CMK (cell line): ENCODE measurements at regions not wholly inside any gene's neighbourhood (a gene's known extent, or its start where the extent isn't known, plus 50 kb on each side); places are given as distances from the start of the nearest gene placed in this dataset.
A peak's percentile ranks its signal among the peaks of the same experiment; 100 is the strongest.

Experiments
- DNase-seq: peaks from one replicate; pipeline ENCODE4 v3.0.0-alpha.2; 2010; ENCODE audit warnings: low read depth

DNA sequence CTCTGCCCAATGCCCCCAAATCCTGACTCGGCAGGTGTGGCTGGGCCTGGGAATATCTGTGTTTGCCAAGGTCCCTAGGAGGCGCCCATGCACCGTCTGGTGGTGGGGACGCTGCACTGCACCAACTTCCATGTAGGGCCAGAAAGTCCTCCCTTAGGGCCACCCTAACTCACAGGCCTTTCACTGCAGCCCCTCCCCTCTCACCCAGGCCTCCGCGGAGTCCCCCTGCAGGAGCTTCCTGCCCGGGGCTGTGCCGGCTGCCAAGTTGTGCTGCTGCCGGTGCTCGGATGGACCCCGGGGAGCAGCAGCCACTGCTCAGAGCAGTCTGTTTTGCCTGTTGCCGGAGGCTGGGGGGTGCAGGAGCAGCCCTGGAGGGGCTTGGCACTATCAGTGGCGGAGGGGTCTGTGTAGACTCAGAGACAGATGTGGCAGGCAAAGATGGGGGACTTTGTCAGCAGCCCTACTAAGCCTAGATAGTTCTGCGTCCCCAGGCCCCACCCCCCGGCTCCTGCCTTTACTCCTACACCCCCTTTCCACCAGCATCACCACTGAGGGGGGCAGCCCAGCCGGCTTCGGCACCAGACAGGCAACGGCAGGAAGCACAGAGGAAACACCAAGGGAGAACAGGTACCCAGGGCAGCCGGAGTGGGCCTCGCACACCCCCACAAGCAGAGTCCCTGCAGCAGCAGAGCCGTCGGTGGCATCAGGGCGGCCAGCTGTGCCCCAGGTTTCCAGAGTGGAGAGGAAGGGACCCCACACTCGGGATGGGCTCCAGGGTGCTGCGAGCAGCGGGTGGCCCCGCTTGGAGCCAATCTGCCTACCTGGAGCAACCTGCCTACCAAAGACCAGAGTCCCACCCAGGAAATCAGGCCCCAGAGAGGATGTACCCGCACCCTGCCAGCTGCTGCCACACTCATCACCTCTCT lies 124.3 kb downstream of the TRIM29 start:
- DNase-seq = peak; percentile 12

- DNase-seq = no peak
Measured at GRCh38 chr11:120012245-120012644, 125.7 kb downstream of the TRIM29 start.

DNA sequence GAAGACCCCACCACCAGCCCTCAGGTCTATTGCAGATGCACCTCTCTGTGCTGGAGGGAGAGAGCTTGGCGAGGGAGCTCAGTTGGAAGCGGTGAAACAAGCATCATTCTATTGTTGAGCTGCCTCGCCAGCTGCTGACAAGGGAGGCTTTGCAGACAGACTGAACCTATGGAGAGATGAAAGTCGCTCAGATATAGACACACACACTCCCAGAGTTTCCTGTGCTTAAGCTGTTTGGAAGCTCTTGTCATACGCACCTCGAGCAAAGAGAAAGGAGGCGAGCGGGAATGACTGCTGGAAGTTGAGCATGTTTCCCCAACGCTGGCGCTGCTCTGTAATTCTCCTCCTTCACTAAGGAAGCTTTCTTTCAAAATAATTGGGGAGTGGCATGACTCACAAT lies 126.1 kb downstream of the TRIM29 start:
- DNase-seq = no peak

GRCh38 chr11:120010775-120011174 lies 127.1 kb downstream of the TRIM29 start:
- DNase-seq = no peak

DNA sequence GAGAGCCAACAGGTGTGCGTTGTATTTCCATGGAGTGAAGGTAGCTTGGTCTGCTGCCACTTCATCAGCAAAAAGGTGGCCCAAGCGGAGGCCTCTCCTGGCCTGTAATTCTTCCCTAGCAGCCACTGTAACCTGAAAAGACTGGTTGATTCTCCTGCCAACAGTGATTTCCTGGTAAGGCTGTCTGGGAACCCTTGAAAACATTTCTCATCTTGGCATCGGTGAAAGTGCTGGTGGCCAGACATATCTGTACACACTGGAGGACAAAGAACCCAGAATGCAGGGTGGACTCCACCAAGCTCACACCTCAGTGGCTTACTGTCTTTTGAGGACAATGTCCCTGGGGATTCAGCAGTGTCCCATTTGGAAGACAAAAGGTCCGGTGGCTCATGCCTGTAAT lies 128.0 kb downstream of the TRIM29 start:
- no peak for DNase-seq

DNA sequence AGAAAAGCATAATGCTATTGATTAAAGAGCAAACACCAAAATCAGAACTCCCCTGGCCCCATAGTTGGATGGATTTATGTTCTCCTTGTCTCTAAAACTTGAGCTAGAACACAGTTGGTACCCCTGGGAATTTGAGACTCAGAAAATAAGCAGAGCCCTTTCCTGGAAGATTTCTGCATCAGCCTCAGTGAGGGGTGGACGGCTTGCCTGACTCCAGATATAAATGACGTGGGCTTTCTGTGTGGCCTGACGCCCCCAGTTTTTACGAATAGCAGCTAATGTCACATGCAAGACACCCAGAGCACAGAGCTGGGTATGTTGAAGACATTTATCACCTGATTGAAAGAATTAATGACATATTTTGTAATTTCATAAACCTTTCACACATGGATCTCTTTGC lies 130.8 kb downstream of the TRIM29 start:
- no peak for DNase-seq

GRCh38 chr11:120004723-120005122 lies 133.2 kb downstream of the TRIM29 start:
- no peak for DNase-seq

DNA sequence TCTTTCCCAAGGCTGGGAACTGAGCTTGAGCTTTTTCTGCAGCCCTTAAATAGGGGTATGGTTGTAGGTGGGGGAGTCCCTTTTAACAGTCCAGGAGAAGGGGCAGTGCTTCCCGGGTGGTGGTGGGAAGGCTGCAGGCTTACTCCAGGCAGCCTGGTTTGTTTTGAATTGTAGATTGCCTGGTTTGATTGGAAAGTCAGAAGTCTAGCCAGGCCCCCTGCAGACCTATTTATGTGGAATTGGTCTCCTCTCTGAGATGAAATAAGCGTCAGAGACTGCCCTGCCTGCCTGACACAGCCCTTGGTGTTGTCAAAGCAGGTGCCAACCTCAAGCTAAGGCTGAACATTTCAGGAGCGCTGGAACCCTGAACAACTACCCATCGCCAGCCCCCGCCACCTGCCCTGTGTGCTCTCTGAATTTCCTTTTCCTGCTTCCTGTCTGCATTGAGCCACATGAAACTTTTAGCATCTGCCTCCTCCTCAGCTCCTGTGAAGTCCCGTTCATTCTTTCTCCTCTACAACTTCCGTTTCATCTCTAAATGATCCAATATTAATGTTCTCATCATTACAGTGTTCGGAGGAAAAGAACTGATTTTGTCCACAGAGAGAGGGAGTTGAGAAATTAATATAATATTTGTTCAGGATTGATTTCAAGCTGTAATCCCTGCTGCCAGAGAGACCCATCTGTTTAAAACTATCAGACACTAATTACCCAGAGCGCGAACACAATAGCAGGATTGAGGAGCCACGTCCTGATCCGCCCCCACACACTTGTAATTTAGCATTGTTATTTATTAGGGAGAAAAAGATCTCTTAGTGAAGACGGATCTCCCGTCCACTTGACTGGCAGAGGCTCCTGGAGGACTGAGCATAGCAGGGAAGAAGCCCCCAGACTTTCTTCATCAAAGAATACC lies 136.5 kb downstream of the TRIM29 start:
- DNase-seq = no peak

DNA sequence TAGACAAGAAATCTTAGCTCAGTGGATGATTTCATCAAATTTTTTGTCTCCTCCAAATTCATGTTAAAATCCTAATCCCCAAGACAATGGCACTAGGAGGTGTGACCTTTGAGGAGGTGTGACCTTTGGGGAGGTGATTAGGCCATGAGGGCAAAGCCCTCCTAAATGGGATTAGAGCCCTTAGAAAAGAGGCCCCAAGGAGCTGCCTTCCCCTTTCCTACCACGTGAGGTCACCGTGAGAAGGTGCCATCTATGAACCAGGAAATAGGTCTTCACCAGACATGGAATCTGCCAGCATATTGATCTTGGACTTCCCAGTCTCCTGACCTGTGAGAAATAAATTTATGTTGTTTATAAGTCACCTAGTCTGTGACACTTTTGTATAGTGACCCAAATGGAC lies 138.7 kb downstream of the TRIM29 start:
- no peak for DNase-seq

DNA sequence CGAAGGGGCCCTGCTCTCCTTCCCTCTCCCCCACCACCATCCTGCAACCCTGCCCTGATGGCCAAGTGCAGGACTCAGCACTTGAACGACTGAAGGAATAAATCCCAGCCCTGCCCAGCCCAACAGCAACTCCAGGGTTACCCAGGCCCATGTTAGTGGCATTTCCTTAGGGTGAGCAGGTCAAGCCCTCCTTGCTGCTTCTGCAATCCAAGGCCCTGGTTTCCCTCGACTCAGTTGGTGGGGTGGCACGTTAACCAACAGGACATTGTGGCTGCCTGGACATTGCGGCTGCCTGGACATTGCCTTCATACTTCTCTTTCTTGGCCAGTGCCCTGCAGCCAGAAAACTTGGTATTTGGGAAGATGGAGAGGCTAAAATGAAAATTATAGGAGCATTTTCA lies 141.4 kb downstream of the TRIM29 start:
- DNase-seq = no peak

DNA sequence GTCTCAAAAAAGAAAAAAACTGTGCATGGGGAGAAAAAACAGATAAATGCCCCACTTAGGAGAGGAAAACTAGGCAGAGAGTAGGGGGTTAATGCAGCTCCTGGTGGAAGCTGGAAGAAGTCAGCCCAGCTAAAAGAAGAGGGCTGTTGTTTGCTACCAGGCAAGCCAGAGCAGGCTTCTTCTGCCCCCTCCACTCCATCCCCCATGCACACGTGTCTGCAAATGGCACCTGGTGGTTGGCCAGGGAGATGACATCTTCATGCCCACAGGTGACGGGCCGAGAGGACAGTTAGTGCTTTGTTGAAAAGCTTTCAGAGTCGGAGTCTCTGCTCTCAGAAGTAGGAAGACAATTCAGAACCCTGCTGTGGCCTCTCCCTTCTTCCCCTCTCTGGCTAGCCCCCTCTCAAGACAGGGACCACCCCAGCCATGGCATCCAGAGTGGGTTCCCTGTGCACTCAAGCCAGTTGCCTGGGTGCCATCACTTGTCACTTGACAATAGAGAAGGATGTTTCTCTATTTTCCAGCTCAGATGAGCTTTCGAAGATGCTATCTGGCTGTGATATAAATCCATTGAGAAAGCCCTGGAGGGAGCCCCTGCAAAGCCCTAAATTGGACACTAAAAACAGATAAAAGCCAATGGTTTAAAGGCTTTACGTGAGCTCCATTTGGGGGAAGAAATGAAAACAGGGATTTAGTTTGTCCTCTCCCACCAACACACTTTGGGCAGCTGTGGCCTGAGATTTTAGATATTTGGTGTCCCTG lies 142.0 kb downstream of the TRIM29 start:
- DNase-seq = no peak

DNA sequence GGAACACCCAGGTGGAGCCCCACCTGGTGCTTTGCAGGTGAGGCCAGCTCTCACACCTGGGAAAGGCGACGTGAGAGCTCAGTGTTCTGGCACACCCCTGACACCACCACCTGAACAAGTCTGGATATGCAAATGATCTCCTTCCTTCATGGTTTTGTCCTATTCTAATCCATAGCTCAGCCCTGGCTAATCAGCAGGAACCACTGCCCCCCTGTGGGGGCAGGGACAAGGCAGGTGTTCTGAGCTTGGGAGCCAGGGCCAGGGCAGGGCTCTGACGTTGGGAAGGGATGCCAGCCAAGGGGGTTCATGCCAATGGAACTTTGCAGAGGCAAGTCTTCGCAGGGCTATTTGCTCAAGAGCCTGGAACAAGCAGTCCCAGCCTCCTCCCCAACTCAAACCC lies 144.2 kb downstream of the TRIM29 start:
- no peak for DNase-seq

DNA sequence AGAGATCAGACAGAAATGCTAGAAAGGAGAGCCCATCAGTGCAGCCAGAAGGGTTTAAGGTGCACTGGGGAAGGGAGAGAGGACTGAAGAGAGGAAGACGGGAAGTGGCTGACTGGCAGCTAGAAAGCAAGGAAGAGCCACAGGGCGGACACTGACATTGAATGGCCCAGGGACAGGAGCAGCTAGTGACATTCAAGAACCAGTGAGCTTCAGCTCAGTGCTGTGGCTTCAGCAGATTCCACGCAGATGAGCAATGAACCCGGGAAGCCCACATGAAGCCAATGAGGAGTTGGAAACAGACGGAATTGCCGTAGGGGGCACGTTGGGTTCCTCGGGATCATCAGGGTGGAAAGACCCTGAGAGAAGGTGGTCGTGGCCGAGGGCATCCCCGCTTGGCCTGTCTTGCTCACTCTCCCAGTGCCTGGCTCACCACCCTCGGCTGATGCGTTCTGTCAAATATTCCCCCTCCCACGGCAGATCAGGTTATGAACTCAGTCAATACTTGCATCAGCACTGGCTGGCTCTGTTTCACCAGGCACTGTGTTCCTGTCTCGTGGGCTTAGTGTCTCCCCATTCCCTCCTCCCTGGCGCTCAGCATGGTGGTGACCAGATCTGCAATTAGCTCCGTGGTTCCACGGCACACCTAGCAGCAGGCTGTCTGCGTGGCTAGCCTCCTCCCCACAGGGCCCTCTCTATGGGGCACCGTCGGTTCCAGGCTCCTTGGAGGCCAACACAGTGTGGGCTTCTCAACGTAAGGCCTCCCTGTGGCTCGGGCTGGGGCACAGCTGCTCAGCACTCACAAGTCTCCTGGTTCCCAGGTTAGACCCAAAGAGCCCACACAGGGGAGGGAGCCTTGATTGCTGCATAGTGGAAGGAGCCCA lies 145.5 kb downstream of the TRIM29 start:
- DNase-seq = no peak

DNA sequence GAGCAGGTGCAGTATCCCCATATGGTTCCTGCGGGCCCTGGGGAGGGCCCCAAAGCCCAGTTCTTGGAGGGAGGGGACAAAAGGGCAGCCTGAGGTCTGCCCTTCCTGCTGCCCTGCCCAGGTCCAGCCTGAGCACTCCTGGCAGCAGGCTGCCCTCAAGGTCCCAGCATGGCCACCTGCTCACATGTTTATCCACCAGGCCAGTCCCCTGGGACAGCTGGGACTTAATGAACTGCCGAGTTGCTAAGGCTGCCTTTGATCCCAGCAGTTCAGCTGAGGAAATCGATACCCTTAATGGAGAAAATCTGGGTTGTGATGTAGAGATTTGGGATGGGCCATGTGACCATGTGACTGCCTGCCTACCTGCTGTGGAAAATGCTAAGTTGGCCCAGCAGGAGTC lies 146.2 kb downstream of the TRIM29 start:
- no peak for DNase-seq

GRCh38 chr11:119991022-119991404 lies 146.9 kb downstream of the TRIM29 start:
- DNase-seq = no peak

DNA sequence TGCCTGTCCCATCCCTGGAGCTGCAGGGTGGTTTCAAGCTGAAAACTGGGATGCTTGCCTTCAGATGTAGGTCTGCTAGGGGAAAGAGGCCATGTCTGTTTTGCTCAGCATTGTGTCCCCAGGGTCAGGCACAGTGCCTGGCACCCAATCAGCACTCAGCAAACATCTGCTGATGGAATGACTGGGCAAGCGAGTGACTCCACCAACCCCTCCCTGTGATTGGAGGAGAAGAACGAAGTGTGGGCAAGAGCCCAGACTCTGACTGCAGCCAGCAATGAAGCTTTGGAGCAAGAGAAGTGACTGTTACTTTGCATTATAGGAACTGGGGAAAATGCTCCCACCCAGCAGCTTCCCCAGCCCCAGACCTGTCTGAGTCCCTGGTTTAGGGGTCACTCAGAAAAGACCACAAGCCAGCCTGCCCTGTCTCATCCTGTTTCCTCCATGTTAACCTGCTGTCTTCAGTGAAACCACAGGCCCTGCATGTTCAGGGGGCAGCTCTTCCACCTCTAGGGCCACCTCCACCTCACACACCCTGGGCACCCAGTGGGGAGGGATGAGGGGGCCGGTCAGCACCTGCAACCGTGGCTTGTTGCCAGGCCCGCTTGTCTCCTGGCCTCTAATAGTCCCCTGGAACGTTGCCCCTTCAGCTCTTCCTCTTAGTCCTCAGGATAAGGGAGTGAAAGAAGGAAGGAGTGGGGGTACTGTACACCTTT lies 147.4 kb downstream of the TRIM29 start:
- DNase-seq = no peak

- no peak for DNase-seq
Measured at GRCh38 chr11:119989159-119989821, 148.6 kb downstream of the TRIM29 start.

DNA sequence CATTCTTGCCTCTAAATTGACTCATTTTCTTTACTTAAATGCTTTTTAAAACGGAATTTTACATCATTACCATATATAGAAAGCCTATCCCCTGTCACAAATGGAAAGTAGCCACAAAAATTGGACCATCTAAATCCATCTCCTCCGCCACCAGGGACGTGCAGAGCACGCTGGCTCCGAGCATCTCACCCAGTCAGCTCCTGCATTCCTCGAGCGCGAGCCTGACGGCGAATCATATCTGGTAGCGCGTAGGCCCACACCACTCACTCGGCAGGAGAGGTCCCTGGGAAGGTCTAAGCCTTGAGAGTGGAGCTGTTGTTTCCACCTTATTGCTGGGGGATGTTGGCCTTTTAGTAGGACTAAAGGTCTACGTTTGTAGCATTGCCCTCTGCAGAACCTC lies 152.4 kb downstream of the TRIM29 start:
- no peak for DNase-seq

DNA sequence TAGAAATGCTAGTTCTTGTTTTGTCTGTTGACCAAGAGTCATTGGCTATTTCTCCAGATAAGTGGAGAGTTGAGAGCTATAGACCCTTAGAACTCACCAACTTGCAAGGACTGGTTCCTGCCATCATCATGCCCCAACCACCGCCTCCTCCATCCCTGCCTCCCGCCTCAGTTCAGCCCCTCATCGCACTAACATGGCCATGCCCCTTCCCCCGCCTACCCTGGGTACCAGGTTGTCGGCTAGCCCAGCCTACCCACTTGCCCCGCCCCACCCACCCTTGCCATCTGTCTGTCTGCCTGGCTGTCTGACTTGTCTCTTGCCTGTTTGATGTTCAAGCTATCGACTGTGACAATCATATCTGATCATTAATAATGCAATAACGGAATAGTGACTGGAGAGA lies 154.1 kb downstream of the TRIM29 start:
- no peak for DNase-seq

DNA sequence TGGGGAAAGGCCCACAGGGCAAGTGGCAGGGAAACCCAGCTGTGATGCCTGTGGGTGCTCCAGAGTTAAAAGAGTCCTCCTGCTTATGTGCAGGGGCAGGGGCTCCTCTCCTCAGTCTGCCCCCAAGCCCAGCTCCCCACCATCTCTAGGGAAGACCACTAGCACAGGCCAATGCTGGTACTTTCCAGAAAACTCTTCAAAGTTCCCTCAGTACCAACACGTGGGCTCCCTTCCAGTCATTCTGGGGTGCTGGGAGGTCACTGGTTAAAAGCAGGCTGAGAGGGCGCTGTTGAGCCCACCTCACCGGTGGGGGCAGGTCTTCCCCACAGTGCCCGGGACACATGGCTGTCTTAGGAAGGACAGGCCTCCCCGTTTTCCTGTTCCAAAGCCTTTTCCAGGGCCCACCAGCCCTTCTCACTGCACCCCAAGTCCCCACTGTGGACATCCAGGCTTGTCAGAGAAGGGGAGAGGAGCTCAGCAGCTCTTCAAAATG lies 154.6 kb downstream of the TRIM29 start:
- no peak for DNase-seq
